ENCODE measurements at regions not wholly inside any gene's neighbourhood (a gene's known extent, or its start where the extent isn't known, plus 50 kb on each side); places are given as distances from the start of the nearest gene placed in this dataset.
"Not testable (repeated sequence)": the region's sequence is repeated elsewhere in the genome, so short reads cannot be mapped to it uniquely, and the experiment has no call there.

DNA sequence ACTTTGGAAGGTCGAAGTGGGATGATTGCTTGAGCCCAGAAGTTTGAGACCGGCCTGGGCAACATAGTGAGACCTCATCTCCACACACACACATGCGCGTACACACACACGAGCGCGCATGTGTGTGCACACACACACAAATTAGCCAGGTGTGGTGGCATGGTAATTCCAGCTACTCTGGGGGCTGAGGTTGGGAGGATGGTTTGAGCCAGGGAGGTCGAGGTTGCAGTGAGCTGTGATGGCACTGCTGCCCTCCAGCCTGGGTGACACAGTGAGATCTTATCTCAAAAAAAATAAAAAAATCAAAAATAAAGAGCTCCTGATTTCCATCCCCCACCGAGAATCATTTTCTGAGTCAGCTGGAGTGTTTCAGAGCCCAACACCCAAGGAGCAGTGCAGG lies 261.5 kb upstream of the PLGLB2 start:
- DNase-seq (ENCODE audit: low read depth): not testable (repeated sequence)

DNA sequence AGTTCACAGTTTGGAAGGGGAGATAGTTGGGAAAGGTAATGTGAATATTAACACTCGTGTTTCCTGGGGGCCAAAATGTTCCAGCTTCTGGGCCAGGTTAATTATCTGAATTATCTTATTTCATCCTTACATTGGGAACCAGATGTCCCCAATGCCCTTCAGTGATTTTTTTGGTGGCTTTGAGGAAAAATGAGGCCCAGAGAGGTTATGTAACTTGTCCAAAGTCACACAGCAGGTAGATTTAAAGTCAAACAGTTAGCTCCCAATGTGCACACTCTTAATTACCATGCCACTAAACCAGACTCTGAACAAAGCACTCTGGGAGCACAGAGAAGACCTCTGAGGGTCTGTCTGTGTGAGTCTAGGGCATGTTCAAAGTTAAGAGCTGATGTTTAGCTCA lies 259.9 kb upstream of the PLGLB2 start:
- not testable (repeated sequence) for DNase-seq (ENCODE audit: low read depth)

DNA sequence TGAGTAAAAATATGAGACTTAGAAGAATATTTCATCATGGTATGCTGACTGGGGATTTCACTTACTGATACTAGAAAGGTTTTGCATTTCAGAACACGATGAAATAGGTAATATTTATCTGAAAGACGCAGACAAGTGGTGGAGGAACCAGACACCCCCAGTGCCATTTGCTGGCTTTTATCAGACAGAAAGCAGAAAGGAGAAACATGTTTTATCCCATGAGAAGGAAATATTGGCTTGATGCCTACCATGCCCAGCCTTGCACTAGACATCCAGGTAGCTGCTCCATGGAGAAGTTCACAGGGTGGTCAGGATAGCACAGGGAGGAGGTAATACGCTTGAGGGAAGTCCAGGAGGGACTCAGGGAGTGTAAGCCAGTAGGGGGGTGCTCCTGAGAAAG lies 258.9 kb upstream of the PLGLB2 start:
- not testable (repeated sequence) for DNase-seq (ENCODE audit: low read depth)

DNA sequence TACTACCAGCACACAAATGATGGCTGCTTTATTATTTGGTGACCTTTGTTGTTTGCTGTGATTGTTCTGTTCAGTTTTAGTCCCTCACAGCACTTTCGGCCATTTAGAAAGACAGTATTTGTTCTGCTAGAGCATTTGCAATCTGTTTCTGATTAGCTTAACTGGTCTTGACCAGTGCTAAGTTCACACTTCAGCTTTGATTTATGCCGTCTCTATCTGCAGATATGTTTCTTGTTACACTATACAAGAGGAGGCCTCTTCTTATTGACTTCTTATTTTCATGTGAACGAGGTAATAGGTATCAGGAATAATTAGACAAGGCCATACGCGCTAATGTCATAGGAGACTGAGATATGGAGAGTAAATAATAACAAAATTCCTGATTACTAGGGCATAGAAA lies 253.0 kb upstream of the PLGLB2 start:
- not testable (repeated sequence) for DNase-seq (ENCODE audit: low read depth)

DNA sequence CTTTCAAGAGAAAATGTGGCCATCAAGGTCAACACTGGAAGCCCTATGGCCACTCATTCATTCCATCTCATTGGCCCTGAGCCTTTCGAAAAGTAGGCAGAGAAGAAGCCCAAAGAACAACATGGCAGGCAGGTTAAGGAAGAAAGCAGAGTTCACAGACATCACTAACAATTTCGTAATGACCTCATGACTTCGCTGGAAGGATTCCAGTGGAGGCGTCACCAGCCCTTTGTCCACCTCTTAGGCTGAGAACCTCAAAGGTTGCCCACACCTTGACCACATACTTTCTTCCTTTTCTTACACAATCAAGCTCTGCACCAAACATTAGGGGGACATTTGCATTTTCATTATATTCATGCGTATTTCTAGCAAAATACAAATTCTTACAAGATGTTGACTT lies 252.4 kb upstream of the PLGLB2 start:
- not testable (repeated sequence) for DNase-seq (ENCODE audit: low read depth)

DNA sequence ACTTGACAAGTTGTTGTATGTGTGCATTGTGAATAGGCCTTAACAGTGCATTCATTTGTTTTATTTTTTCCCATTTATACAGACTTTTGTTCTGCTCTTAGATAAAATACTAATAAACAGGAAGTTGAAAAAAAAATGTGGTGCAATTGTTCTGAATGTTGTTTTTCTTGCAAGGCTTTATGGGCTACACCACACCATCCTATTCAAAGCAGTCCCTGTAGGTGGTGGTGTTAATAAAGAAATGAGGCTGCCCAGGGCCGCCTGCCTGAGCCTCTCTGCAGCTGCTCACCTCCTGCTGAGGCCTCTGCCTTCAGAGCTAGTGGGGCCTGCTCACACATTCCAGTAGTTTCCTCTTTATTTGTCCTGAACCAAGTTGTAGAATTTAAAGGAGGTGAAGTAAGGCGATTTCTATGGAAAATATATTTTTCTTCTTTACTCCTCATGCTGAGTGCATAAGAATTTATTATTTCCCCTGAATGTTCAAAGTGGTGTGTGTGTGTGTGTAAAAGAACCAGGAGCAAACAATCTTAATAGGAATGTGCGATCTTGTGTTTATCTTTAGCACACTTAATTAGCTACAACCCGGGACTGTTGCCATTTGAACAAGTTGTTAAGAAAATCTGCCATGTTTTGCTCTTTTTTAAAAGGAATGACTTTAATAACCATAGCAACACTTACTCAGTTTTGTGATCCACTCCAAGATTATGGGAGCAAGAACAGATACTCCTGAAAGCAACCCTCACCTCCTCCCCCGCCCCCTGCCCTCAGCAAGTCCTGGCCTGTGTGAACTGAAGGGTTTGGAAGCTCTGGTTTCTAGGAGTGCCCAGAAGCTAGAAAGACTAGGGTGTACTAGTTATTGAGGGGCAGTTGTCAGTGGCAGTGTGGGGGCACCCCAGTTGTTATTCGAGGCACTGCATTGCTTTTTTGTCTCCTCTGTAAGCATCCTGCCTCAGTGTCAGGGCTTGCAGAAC lies 251.6 kb upstream of the PLGLB2 start:
- peak; percentile 43 for DNase-seq (ENCODE audit: low read depth)

DNA sequence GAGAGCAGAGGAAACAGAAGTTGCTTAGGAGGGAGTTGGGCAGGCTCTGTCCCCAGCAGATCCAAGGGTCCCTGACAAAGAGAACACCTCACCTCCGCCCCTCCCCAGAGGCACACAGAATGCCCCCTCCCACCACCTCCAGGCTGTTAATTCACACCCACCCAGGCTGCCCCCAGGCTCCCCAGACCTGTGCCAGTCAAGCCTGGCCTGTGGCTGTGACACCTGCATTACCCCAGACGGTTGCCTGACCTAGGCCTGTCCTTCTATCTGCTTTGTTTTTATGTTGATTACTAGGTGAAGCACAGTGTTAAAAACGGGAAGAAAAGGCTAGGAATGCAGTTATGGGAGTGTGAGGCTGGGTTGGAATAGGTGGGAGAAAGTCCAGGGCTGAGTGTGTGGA lies 250.8 kb upstream of the PLGLB2 start:
- DNase-seq (ENCODE audit: low read depth): not testable (repeated sequence)

DNA sequence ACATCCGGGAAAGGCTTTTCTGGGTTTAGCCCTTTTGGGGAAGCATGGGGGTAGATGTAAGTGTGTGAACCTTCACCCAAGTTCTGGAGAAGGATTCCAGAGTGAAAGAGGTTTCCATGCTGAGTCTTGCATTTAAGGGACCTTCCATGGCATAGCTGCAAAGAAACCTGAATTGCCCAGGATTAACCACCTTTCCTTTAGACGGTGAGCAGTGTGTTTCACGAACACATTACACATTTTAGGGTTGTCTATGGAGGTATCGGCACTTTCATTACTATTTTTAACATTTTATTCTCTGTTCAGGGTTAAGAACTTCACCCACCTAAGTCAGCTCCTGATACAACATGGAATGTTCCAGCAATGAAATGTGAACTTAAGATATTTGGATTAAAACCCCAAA lies 250.2 kb upstream of the PLGLB2 start:
- DNase-seq (ENCODE audit: low read depth): not testable (repeated sequence)

DNA sequence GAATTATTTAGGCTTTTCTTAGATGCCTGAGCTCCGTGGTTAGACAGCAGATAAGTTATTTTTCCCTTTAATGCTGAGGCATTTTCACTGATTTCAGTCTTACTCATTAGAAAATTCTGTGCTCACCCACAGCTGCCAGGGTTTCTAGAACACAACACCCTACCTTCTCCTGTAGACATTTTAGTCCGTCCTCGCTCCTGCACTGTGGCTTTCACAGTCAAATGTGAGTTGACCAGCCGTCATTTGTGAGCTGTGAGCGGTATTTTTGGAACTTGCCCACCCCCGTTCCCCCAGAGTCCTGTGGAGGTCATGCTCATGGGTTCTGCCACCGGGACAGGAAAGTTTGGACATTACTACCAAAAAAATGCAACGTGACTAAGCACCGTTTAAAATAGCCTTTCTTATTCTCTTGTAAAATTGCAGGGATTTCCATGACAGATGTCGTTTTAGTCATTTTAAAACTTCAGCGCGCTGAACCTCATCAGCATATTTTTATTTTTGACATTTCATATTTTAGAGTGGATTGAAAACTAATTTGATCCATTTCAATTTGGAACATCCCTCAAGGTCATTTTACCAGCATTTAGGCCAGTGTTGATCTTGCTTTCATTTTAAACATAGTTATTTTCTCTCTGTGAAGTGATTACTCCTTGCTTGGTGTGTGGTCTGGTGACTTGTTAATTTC lies 249.6 kb upstream of the PLGLB2 start:
- not testable (repeated sequence) for DNase-seq (ENCODE audit: low read depth)

DNA sequence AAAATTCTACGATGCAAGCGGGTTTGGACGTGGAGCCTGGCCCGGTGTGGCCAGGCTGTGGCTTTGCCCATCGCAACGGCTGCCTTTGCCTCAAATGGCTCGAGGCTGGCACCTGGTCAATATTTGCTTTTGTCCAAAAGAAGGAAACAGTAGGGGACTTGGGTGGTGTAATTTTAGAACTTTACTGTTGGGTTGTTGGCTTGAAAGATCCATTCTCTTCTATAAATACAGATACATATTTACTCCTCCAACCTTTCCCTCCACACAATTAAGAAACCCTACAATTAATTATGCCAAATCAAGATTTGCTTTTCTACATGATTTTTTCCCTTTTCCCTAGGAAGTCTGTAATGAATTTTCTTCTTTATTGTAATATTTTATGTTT lies 249.0 kb upstream of the PLGLB2 start:
- DNase-seq (ENCODE audit: low read depth): not testable (repeated sequence)

DNA sequence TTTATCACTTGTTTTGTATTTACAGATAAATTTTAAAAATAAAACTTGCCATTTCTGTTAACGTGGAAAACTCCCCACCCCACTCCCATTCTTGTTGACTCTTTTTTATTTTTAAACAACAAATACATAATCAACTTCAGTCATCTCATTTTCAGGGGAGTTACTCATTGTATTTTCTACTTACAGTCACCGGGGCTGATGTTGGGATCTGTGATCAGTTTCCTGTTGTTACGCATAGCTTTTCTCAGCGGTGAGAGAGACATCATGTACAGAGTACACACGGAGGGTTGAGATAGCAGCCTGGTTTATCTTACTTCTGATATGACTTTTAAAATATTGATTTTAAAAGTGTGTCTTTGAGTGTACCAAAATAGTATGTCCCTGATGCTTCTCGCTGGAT lies 248.0 kb upstream of the PLGLB2 start:
- DNase-seq (ENCODE audit: low read depth): not testable (repeated sequence)

DNA sequence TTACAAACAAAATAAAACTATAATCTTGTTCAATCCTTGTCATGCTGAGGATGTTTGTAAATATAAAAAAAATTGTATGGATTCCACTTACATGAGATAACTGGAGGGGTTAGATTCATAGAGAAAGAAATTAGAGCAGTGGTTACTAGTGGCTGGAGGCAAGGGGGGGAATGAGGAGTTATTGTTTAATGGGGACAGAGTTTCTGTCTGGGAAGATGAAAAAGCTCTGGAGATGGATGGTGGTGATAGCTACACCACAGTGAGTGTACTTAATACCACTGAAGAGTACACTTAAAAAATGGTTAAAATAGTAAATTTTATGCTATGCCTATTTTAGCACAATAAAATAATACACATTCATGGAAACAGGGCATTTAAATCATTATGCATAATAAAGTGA lies 247.5 kb upstream of the PLGLB2 start:
- not testable (repeated sequence) for DNase-seq (ENCODE audit: low read depth)

DNA sequence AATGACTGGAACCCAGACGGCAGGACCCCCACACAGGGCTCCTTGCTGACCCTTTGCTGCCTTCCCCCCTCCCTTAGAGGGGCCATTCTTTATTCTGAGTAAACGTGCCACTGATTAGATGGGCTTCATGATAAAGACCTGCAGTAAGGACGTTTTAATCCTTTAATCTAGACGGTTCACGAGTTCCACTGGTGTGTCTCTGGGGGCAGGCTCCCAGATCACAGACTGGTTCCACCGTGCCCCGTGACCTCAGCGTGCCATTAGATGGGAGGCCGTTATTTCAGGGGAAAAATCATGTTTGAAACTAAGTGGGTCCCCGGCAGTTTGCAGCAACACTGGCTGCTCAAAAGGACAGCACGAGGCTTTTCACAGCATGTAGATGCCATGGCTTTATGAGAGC lies 246.9 kb upstream of the PLGLB2 start:
- DNase-seq (ENCODE audit: low read depth): not testable (repeated sequence)

DNA sequence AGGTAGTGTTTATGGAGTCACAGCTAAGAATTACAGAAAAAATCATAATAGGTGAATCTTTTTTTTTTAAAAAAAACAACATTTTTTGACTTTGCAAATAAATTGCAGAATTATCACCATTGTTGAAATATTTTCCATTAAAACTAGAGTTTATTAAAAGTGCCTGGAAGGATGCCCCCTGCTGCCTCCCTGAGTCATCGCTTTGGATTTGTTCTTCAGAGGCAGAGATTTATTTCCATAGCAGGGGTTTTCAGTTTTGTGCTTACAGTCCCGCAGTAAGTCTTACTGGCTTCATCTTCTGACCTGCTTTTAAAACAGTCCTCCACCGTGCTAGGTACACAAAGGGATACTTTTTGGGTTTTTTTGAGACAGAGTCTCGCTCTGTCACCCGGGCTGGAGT lies 244.9 kb upstream of the PLGLB2 start:
- not testable (repeated sequence) for DNase-seq (ENCODE audit: low read depth)

DNA sequence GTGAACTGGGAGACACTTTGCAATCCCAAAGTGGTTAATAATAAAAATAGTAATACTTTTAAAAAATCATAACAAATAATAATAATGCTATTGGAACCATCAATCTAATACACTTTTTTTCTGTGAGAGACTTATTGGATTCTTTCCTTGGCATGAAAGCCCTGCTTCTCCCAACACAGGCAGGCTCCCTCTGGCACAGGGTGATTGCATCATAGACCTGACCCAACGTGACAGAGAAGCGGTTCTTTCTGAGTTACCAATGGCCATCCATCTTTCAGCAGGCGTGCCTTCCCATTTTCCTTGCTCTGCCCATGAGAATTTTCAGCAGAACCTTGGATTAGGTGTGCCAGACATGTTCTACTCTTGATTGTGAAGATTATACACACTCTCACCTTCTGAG lies 242.6 kb upstream of the PLGLB2 start:
- not testable (repeated sequence) for DNase-seq (ENCODE audit: low read depth)

DNA sequence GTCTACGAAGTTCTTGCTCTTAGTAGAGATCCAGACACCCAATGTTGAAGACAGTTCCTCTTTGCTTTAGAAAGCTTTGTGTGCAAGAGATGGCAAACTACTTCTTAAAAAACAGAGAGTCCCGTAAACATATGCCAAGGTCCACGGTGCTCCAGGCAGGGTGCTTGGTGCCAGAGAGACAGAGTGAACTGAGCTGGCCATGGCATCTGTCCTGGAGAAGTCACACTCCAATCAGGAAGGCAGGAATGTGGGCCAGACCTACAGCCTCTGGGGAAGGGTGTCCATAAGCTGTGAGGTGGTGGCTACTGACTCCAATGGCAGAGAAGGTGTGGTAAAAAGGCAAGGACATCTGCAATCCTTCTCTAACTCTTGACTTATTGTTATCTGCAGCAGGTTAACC lies 242.0 kb upstream of the PLGLB2 start:
- not testable (repeated sequence) for DNase-seq (ENCODE audit: low read depth)

DNA sequence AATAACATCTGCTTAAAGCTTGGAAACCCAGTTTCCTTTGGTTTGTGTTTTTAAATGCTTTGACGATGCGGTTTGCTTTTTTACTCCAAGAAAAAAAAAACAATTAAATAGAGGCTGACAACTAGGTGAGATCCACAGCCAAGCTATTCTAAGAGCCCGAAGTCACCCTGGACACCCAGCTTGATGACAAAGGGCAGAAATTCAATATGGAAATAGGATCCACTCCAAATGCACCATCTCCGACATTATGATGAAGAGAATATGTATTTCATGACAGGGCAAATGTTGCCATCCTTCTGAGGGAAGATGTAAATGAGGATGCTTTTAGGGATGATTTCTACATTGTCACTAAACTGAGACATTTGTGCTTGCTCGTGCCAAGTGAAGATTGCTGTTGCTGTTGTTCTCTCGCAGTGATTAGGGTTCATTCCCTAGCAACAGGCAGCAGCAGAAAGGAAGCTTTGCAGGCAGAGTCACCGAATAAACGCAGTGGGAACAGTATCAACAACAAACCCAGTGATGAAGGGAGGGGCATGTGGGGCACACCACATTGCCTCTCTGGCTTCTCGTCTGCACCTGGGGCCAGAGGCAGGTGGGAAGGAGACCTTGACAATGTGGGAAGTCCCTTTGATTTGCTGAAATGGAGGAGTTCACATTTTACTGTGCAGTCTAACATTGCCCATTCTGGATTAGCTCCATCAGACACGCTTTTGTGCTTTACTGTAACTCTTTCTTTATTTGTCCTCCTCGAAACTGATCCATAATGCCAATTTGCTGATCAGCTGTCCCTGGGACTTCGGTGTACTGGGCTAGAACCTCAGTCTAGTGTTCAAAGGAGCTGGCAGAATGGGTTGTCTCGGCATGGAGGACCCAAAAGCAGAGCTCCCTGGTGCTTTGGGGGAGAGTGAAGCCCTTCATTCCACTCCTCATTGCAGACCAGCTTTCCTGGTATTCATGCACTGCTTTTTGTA lies 240.2 kb upstream of the PLGLB2 start:
- DNase-seq (ENCODE audit: low read depth): not testable (repeated sequence)

DNA sequence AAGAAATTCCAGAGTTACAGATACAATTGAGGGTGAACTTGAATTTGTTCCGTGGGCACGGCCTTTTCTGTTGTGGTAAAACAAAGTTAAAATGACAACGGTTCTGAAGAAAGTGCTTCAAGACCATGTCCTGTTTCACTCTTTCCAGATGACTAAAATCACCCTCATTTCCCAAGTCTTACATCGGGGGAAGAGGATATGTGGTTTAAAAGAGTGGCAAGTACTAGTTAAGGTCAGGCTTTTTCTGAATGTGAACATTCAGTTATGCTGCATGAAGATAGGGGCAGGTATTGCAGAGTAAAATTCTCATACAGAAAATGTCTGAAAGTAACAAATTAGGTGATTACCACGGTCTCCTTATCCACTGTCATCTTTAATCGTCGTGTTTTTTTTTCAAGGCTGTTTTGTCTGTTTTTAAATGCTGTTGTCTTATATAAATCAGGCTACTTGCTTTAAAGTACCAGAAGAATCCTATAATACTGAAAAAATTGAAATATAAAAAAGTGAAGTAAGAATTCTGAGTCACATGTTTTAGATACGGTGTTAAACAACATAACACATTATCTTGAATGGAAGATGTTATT lies 236.6 kb upstream of the PLGLB2 start:
- not testable (repeated sequence) for DNase-seq (ENCODE audit: low read depth)

DNA sequence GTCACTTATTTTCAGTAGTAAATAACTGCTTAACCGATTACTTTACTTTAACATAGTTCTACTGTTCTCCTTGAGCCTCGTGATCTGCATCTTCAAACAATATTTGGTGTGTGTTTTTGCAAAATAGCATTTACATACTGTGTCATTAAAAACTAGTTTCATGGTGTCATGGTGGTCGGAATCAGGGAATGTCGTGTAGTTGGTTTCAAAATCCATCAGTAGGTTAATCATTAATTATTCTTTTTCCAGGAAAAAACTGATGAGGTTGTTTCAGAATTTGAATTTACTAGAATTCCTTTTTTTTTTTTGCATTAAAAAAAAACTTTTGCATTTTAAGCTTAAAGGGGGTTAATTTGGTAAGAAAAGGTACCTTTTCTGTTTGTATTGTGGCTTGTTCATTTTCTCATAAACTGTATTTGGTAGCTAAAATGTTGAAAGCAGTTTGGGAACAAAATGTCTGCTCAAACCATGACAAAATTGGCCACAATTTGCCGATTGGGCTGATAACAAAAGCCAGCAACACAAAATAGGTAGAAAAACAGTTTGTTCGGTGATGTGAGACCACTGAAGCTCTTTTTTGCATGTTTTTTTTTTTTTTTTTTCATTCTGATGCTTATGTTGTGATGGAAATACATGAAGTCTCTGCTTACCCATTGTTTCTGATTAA lies 234.9 kb upstream of the PLGLB2 start:
- not testable (repeated sequence) for DNase-seq (ENCODE audit: low read depth)

DNA sequence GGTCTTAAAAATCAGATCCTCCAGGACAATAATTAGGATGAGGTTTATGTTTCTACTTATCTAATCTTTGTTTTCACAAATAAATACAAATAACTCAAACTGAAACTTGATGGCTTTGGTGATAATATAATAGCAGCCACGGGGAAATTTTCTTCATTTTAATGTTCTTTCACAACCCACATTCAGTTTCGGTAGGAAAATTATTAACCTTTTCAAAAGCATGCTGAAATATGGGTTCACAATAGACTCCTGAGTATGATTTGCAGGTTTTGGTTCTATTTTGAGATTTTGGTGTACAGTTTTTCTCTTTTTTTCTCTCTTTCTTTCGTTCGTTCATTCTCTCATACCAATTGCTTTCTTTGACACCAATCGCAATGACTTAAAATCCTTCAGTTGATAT lies 233.9 kb upstream of the PLGLB2 start:
- DNase-seq (ENCODE audit: low read depth): not testable (repeated sequence)

DNA sequence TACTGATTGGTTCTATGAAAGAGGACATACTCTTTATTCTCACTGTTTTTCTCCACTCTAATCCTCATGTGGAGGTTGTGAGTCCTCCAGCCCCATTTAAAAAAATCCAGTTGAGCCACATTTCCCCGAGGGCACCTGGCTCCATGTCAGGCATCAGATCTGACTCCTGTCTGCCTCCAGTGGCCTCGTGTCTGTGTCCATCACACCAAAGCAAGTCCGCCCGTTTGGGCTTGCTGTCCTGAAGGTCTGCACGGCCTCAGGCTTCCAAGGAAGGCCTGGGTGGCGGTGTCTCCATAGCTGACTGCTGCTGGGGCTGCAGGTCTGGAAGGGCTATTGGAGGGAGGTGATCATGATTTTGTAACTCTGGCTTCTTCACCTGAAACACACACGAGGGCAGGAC lies 233.4 kb upstream of the PLGLB2 start:
- DNase-seq (ENCODE audit: low read depth): not testable (repeated sequence)

All from RPMI7951 (cell line).